Activated T-cell treated with anti-CD3 and anti-CD28 coated beads, Interleukin-2, amount 50 U/mL, for 48 hours (primary cell): ENCODE measurements at regions not wholly inside any gene's neighbourhood (a gene's known extent, or its start where the extent isn't known, plus 50 kb on each side); places are given as distances from the start of the nearest gene placed in this dataset.

Experiments
- DNase-seq, 2 experiments: peaks; one replicate each; pipeline ENCODE4 v3.0.0-alpha.2; 2020

GRCh38 chr5:2015124-2015848 is 132.6 kb upstream of the IRX4 start:
- DNase-seq = no peak

- DNase-seq = no peak
Measured at GRCh38 chr5:2014058-2014610, 131.4 kb upstream of the IRX4 start.

GRCh38 chr5:2013301-2014057 is 130.8 kb upstream of the IRX4 start:
- DNase-seq = no peak

- no peak for DNase-seq
Measured at GRCh38 chr5:2012885-2013284, 130.2 kb upstream of the IRX4 start.

GRCh38 chr5:2011481-2012411 is 129.0 kb upstream of the IRX4 start:
- no peak for DNase-seq

GRCh38 chr5:2010940-2011339 is 128.2 kb upstream of the IRX4 start:
- DNase-seq = no peak

- no peak for DNase-seq
Measured at GRCh38 chr5:2009986-2010914, 127.5 kb upstream of the IRX4 start.

- no peak for DNase-seq
Measured at GRCh38 chr5:2008851-2009629, 126.3 kb upstream of the IRX4 start.

- no peak for DNase-seq
Measured at GRCh38 chr5:2007878-2008501, 125.3 kb upstream of the IRX4 start.

GRCh38 chr5:2007496-2007877 is 124.8 kb upstream of the IRX4 start:
- no peak for DNase-seq

- DNase-seq = no peak
Measured at GRCh38 chr5:2006971-2007291, 124.2 kb upstream of the IRX4 start.

GRCh38 chr5:2006193-2006970 is 123.7 kb upstream of the IRX4 start:
- no peak for DNase-seq

GRCh38 chr5:2005101-2006041 is 122.6 kb upstream of the IRX4 start:
- DNase-seq = no peak

GRCh38 chr5:2003690-2004365 is 121.1 kb upstream of the IRX4 start:
- no peak for DNase-seq

GRCh38 chr5:2003206-2003605 is 120.5 kb upstream of the IRX4 start:
- DNase-seq = no peak

- no peak for DNase-seq
Measured at GRCh38 chr5:2001300-2001699, 118.6 kb upstream of the IRX4 start.

GRCh38 chr5:2000591-2000990 is 117.9 kb upstream of the IRX4 start:
- DNase-seq = no peak

GRCh38 chr5:1999794-2000193 is 117.1 kb upstream of the IRX4 start:
- no peak for DNase-seq
